HG03139 (cell line): ENCODE measurements at regions not wholly inside any gene's neighbourhood (a gene's known extent, or its start where the extent isn't known, plus 50 kb on each side); places are given as distances from the start of the nearest gene placed in this dataset.

ENCODE experiments used
- ATAC-seq: cut with Tn5 transposase; IDR thresholded peaks from one replicate; pipeline ENCODE4 v1.9.1; 2021; ENCODE audit not compliant: unreplicated experiment

GRCh38 chr5:81856948-81857928 lies 106.3 kb upstream of the SSBP2 start:
- ATAC-seq, result no peak

GRCh38 chr5:81855591-81855990 lies 104.7 kb upstream of the SSBP2 start:
- ATAC-seq, result no peak

- no peak for ATAC-seq
These were observed 104.0 kb upstream of the SSBP2 start for GRCh38 chr5:81854915-81855314.

GRCh38 chr5:81854485-81854884 lies 103.6 kb upstream of the SSBP2 start:
- ATAC-seq, result no peak

GRCh38 chr5:81853030-81853357 lies 102.1 kb upstream of the SSBP2 start:
- no peak for ATAC-seq

GRCh38 chr5:81852291-81853029 lies 101.6 kb upstream of the SSBP2 start:
- no peak for ATAC-seq

GRCh38 chr5:81851481-81852178 lies 100.7 kb upstream of the SSBP2 start:
- ATAC-seq, result peak; percentile 65

- no peak for ATAC-seq
These were observed 99.8 kb upstream of the SSBP2 start for GRCh38 chr5:81850501-81851357.

GRCh38 chr5:81849770-81850367 lies 99.0 kb upstream of the SSBP2 start:
- no peak for ATAC-seq

GRCh38 chr5:81848362-81848880 lies 97.5 kb upstream of the SSBP2 start:
- ATAC-seq, result no peak

GRCh38 chr5:81846301-81846700 lies 95.4 kb upstream of the SSBP2 start:
- ATAC-seq, result no peak

- no peak for ATAC-seq
These were observed 92.9 kb upstream of the SSBP2 start for GRCh38 chr5:81843845-81844244.

- ATAC-seq, result no peak
These were observed 92.0 kb upstream of the SSBP2 start for GRCh38 chr5:81842795-81843398.

- ATAC-seq, result no peak
These were observed 88.1 kb upstream of the SSBP2 start for GRCh38 chr5:81839034-81839433.

GRCh38 chr5:81838307-81838906 lies 87.5 kb upstream of the SSBP2 start:
- peak; percentile 84 for ATAC-seq

- no peak for ATAC-seq
These were observed 86.9 kb upstream of the SSBP2 start for GRCh38 chr5:81837667-81838306.

GRCh38 chr5:81835814-81836367 lies 85.0 kb upstream of the SSBP2 start:
- no peak for ATAC-seq

- ATAC-seq, result no peak
These were observed 83.2 kb upstream of the SSBP2 start for GRCh38 chr5:81834021-81834660.
